ENCODE measurements at regions not wholly inside any gene's neighbourhood (a gene's known extent, or its start where the extent isn't known, plus 50 kb on each side); places are given as distances from the start of the nearest gene placed in this dataset.
"Not testable (repeated sequence)": the region's sequence is repeated elsewhere in the genome, so short reads cannot be mapped to it uniquely, and the experiment has no call there.

GRCh38 chr4:42288876-42289275 lies 108.4 kb upstream of the SHISA3 start:
- not testable (repeated sequence) for TF ChIP-seq CTCF, EP300 (IDR thresholded peaks at IDR 0.05)

Measured in tibial nerve (tissue), 4 donors.